ENCODE measurements at regions not wholly inside any gene's neighbourhood (a gene's known extent, or its start where the extent isn't known, plus 50 kb on each side); places are given as distances from the start of the nearest gene placed in this dataset.

- no peak for ATAC-seq
- TF ChIP-seq ZC3H10 (CRISPR knock-in tag; IDR thresholded peaks at IDR 0.05) (no peak), GLIS3 (CRISPR knock-in tag; IDR thresholded peaks at IDR 0.05) (no peak), BACH2 (CRISPR knock-in tag; IDR thresholded peaks at IDR 0.05; ENCODE audit: borderline replicate concordance) (no peak), ZFP30 (CRISPR knock-in tag; IDR thresholded peaks at IDR 0.05) (no peak), TSHZ2 (CRISPR knock-in tag; IDR thresholded peaks at IDR 0.05) (no peak), ISL1 (CRISPR knock-in tag; IDR thresholded peaks at IDR 0.05) (no peak), OSR1 (CRISPR knock-in tag; IDR thresholded peaks at IDR 0.05) (no peak), PPARA (CRISPR knock-in tag; IDR thresholded peaks at IDR 0.05; ENCODE audit: borderline replicate concordance) (no peak), CSDC2 (CRISPR knock-in tag; IDR thresholded peaks at IDR 0.05) (no peak), ESRRG (CRISPR knock-in tag; IDR thresholded peaks at IDR 0.05) (no peak), ZFP3 (CRISPR knock-in tag; IDR thresholded peaks at IDR 0.05) (no peak), RARB (CRISPR knock-in tag; IDR thresholded peaks at IDR 0.05) (no peak), TCF4 (CRISPR knock-in tag; IDR thresholded peaks at IDR 0.05; ENCODE audit: borderline replicate concordance) (no peak), POU6F1 (CRISPR knock-in tag; IDR thresholded peaks at IDR 0.05; ENCODE audit: borderline replicate concordance, low read depth) (no peak), ZNF70 (CRISPR knock-in tag; IDR thresholded peaks at IDR 0.05) (no peak), TOX (CRISPR knock-in tag; IDR thresholded peaks at IDR 0.05; ENCODE audit: borderline replicate concordance) (no peak), SNAI2 (CRISPR knock-in tag; IDR thresholded peaks at IDR 0.05) (no peak), CSRNP3 (CRISPR knock-in tag; IDR thresholded peaks at IDR 0.05) (no peak), ARNTL (CRISPR knock-in tag; IDR thresholded peaks at IDR 0.05; ENCODE audit: borderline replicate concordance, low read depth) (no peak), PATZ1 (CRISPR knock-in tag; IDR thresholded peaks at IDR 0.05; ENCODE audit: borderline replicate concordance) (no peak)
These were observed 83.0 kb upstream of the DUSP10 start for GRCh38 chr1:221824909-221825308.

GRCh38 chr1:221824025-221824424 lies 82.1 kb upstream of the DUSP10 start:
- TF ChIP-seq PATZ1 (CRISPR knock-in tag; IDR thresholded peaks at IDR 0.05; ENCODE audit: borderline replicate concordance) (no peak), ZC3H10 (CRISPR knock-in tag; IDR thresholded peaks at IDR 0.05) (no peak), RARB (CRISPR knock-in tag; IDR thresholded peaks at IDR 0.05) (no peak), SNAI2 (CRISPR knock-in tag; IDR thresholded peaks at IDR 0.05) (no peak), POU6F1 (CRISPR knock-in tag; IDR thresholded peaks at IDR 0.05; ENCODE audit: borderline replicate concordance, low read depth) (no peak), BACH2 (CRISPR knock-in tag; IDR thresholded peaks at IDR 0.05; ENCODE audit: borderline replicate concordance) (no peak), CREB5 (CRISPR knock-in tag; IDR thresholded peaks at IDR 0.05; ENCODE audit: low read depth) (no peak), ZFP30 (CRISPR knock-in tag; IDR thresholded peaks at IDR 0.05) (no peak), OSR1 (CRISPR knock-in tag; IDR thresholded peaks at IDR 0.05) (no peak), TCF4 (CRISPR knock-in tag; IDR thresholded peaks at IDR 0.05; ENCODE audit: borderline replicate concordance) (no peak), CSDC2 (CRISPR knock-in tag; IDR thresholded peaks at IDR 0.05) (no peak), TSHZ2 (CRISPR knock-in tag; IDR thresholded peaks at IDR 0.05) (no peak), PPARA (CRISPR knock-in tag; IDR thresholded peaks at IDR 0.05; ENCODE audit: borderline replicate concordance) (no peak), ZNF565 (CRISPR knock-in tag; conservative IDR thresholded peaks at IDR 0.05; ENCODE audit: low read depth) (no peak)
- no peak; the same call in 2 of the 3 replicates for ATAC-seq

Data from SK-N-SH treated with all-trans-retinoic acid at 6 μM for 48 hours (cell line).